T-cell (primary cell): ENCODE measurements at regions not wholly inside any gene's neighbourhood (a gene's known extent, or its start where the extent isn't known, plus 50 kb on each side); places are given as distances from the start of the nearest gene placed in this dataset.

ENCODE experiments used
- ATAC-seq, 4 experiments: fragments of 200-7000 bp in 3 of 4; fragments of 150-1000 bp in 1 of 4; cut with Tn5 transposase; replicated peaks in 1 of 4; 1 replicate in 3 of 4; 2 replicates in 1 of 4; pipeline ENCODE4 v1.10.0; 2021; ENCODE audit warnings: moderate library complexity in 3 of 4, mild to moderate bottlenecking in 2 of 4, moderate number of reproducible peaks in 1 of 4
- CTCF ChIA-PET, 2 donors: fragments of 300-600 bp; sonication (Branson Sonifier 250); formaldehyde crosslinking; loops; one replicate each; lab custom pipeline; 2022; ENCODE audit warnings: antibody characterized with exemption in 2 of 2; lab: Charles Lee
- POLR2A ChIA-PET, 2 donors: fragments of 300-600 bp; sonication (Branson Sonifier 250); formaldehyde crosslinking; loops; one replicate each; lab custom pipeline; 2022; ENCODE audit warnings: antibody characterized with exemption in 2 of 2; lab: Charles Lee
- DNase-seq, 35 experiments: peaks; one replicate each; pipeline versions ENCODE4 v3.0.0 to v3.0.0-alpha.2; 2013 to 2023
- H3K27ac ChIP-seq: one replicate; pipeline ENCODE4 v1.5.1; 2013; ENCODE audit warnings: low read length
- H3K27me3 ChIP-seq, 2 experiments: replicated peaks in 1 of 2; 1 replicate in 1 of 2; 2 replicates in 1 of 2; pipeline versions ENCODE4 v1.6.1 to v1.7.0; 2013; ENCODE audit warnings: low read length in 1 of 2, mixed read lengths in 1 of 2; ENCODE audit not compliant: control insufficient read depth in 2 of 2, insufficient read depth in 2 of 2; ENCODE audit errors: extremely low read depth in 1 of 2
- H3K36me3 ChIP-seq, 2 donors: 1 replicate in 1 of 2; 2 replicates in 1 of 2; pipeline versions ENCODE4 v1.6.1 to v1.7.0; 2013; ENCODE audit warnings: low read length in 1 of 2; ENCODE audit not compliant: control insufficient read depth in 2 of 2, insufficient read depth in 1 of 2; ENCODE audit errors: extremely low read depth in 1 of 2
- H3K4me1 ChIP-seq, 2 experiments: 1 replicate in 1 of 2; 2 replicates in 1 of 2; pipeline versions ENCODE4 v1.6.1 to v1.7.0; 2013; ENCODE audit warnings: low read length in 2 of 2, mixed read lengths in 1 of 2; ENCODE audit not compliant: insufficient read depth in 2 of 2, control insufficient read depth in 1 of 2; ENCODE audit errors: extremely low read depth in 1 of 2
- H3K4me3 ChIP-seq, 2 donors: 1 replicate in 1 of 2; 2 replicates in 1 of 2; pipeline versions ENCODE4 v1.5.1 to v1.7.0; 2013; ENCODE audit warnings: mild to moderate bottlenecking in 2 of 2, low read length in 1 of 2, moderate library complexity in 1 of 2; ENCODE audit not compliant: control insufficient read depth in 1 of 2; ENCODE audit errors: extremely low read depth in 1 of 2
- H3K9me3 ChIP-seq: 2 replicates; pipeline ENCODE4 v1.7.0; 2013
- H3K27ac Mint-ChIP-seq, 2 donors: one replicate each; pipeline ENCODE4 v1.8.0; 2020 to 2021; ENCODE audit warnings: mild to moderate bottlenecking in 2 of 2, mixed read lengths in 2 of 2
- H3K27me3 Mint-ChIP-seq, 2 donors: one replicate each; pipeline ENCODE4 v1.8.0; 2021 to 2022; ENCODE audit warnings: mixed read lengths in 2 of 2
- H3K36me3 Mint-ChIP-seq: one replicate; pipeline ENCODE4 v1.8.0; 2021; ENCODE audit warnings: mixed read lengths
- H3K4me1 Mint-ChIP-seq, 3 donors: one replicate each; pipeline ENCODE4 v1.8.0; 2020 to 2022; ENCODE audit warnings: mixed read lengths in 3 of 3, mild to moderate bottlenecking in 1 of 3
- H3K4me3 Mint-ChIP-seq, 3 donors: one replicate each; pipeline ENCODE4 v1.8.0; 2020 to 2022; ENCODE audit warnings: mild to moderate bottlenecking in 3 of 3, mixed read lengths in 3 of 3, moderate library complexity in 3 of 3
- H3K9me3 Mint-ChIP-seq, 3 donors: one replicate each; pipeline ENCODE4 v1.8.0; 2020 to 2022; ENCODE audit warnings: mixed read lengths in 3 of 3
- WGBS: methylation state at CpG from one replicate; pipeline ENCODE4 v1.1.5; 2013; ENCODE audit warnings: missing lambda C conversion rate; ENCODE audit not compliant: insufficient coverage; 5-methylcytosine and 5-hydroxymethylcytosine counted together

- H3K27me3 ChIP-seq: peaks cover 0 to 6% of the 10 kb centered on the region in 2 experiments
- Mint-ChIP-seq H3K27me3 (no peaks in the 10 kb centered on the region), H3K4me3 (no peak overlapping the region), H3K27ac (no peak overlapping the region), H3K9me3 (no peaks in the 10 kb centered on the region), H3K4me1 (peaks cover 6 to 9% (median 9%) of the 10 kb centered on the region in 3 donors), H3K36me3 (no peaks in the 10 kb centered on the region)
- no peak overlapping the region for H3K27ac ChIP-seq
- H3K36me3 ChIP-seq: no peaks in the 10 kb centered on the region
- H3K4me1 ChIP-seq: peaks cover 2 to 13% of the 10 kb centered on the region in 2 experiments
- CTCF ChIA-PET: no interaction called here
- 100% methylated on average over 2 of the region's 5 CpGs for WGBS
- DNase-seq (no peak), ATAC-seq (no peak)
- POLR2A ChIA-PET: no interaction called here
- no peaks in the 10 kb centered on the region for H3K9me3 ChIP-seq
- no peak overlapping the region for H3K4me3 ChIP-seq
These were observed 254.4 kb downstream of the RHOU start for GRCh38 chr1:228989676-228989991.

GRCh38 chr1:228989992-228990827 is 254.9 kb downstream of the RHOU start:
- Mint-ChIP-seq H3K4me3 (no peak overlapping the region), H3K9me3 (no peaks in the 10 kb centered on the region), H3K27me3 (no peaks in the 10 kb centered on the region), H3K36me3 (no peaks in the 10 kb centered on the region), H3K4me1 (peaks cover 6 to 9% (median 9%) of the 10 kb centered on the region in 3 donors), H3K27ac (no peak overlapping the region)
- WGBS: 78% methylated on average over 8 of the region's 12 CpGs
- H3K9me3 ChIP-seq: no peaks in the 10 kb centered on the region
- DNase-seq (peak in 3 of 35 experiments; percentile 8 to 29 (median 8)), ATAC-seq (no peak)
- peaks cover 2 to 13% of the 10 kb centered on the region in 2 experiments for H3K4me1 ChIP-seq
- no peak overlapping the region for H3K4me3 ChIP-seq
- ChIA-PET POLR2A (no interaction called here), CTCF (no interaction called here)
- H3K27me3 ChIP-seq: peaks cover 0 to 4% of the 10 kb centered on the region in 2 experiments
- no peaks in the 10 kb centered on the region for H3K36me3 ChIP-seq
- no peak overlapping the region for H3K27ac ChIP-seq

GRCh38 chr1:228990906-228991569 is 255.8 kb downstream of the RHOU start:
- CTCF ChIA-PET: no interaction called here

GRCh38 chr1:228992044-228992443 is 256.8 kb downstream of the RHOU start:
- POLR2A ChIA-PET: no interaction called here
- DNase-seq (no peak), ATAC-seq (no peak)
- H3K4me1 Mint-ChIP-seq: peaks cover 6 to 9% (median 9%) of the 10 kb centered on the region in 3 donors
- H3K27ac Mint-ChIP-seq: no peak overlapping the region
- no peaks in the 10 kb centered on the region for H3K27me3 ChIP-seq
- no peaks in the 10 kb centered on the region for H3K27me3 Mint-ChIP-seq
- no peaks in the 10 kb centered on the region for H3K36me3 ChIP-seq
- no peak overlapping the region for H3K4me3 Mint-ChIP-seq
- 80% methylated on average over 1 of the region's 2 CpGs for WGBS
- no peaks in the 10 kb centered on the region for H3K9me3 Mint-ChIP-seq
- no peak overlapping the region for H3K4me3 ChIP-seq
- peaks cover 2 to 13% of the 10 kb centered on the region in 2 experiments for H3K4me1 ChIP-seq
- H3K9me3 ChIP-seq: no peaks in the 10 kb centered on the region
- CTCF ChIA-PET: no interaction called here
- no peaks in the 10 kb centered on the region for H3K36me3 Mint-ChIP-seq
- no peak overlapping the region for H3K27ac ChIP-seq

More at GRCh38 chr1:228990906-228991569, 255.8 kb downstream of the RHOU start:
- no peaks in the 10 kb centered on the region for H3K27me3 Mint-ChIP-seq
- peaks cover 2 to 13% of the 10 kb centered on the region in 2 experiments for H3K4me1 ChIP-seq
- H3K4me3 ChIP-seq: no peak overlapping the region
- DNase-seq: no peak
- POLR2A ChIA-PET: no interaction called here
- no peak overlapping the region for H3K27ac Mint-ChIP-seq
- H3K4me3 Mint-ChIP-seq: no peak overlapping the region
- H3K27me3 ChIP-seq: peaks cover 0 to 3% of the 10 kb centered on the region in 2 experiments
- H3K9me3 ChIP-seq: no peaks in the 10 kb centered on the region
- no peak for ATAC-seq
- no peaks in the 10 kb centered on the region for H3K36me3 Mint-ChIP-seq
- WGBS: 84% methylated on average over 8 of the region's 13 CpGs
- no peaks in the 10 kb centered on the region for H3K36me3 ChIP-seq
- peaks cover 6 to 9% (median 9%) of the 10 kb centered on the region in 3 donors for H3K4me1 Mint-ChIP-seq
- H3K9me3 Mint-ChIP-seq: no peaks in the 10 kb centered on the region
- no peak overlapping the region for H3K27ac ChIP-seq

- Histone ChIP-seq H3K36me3 (no peaks in the 10 kb centered on the region), H3K9me3 (no peaks in the 10 kb centered on the region), H3K27me3 (no peaks in the 10 kb centered on the region), H3K4me1 (peaks cover 2 to 13% of the 10 kb centered on the region in 2 experiments), H3K27ac (no peak overlapping the region), H3K4me3 (no peak overlapping the region)
- WGBS: 93% methylated on average over 2 of the region's 8 CpGs
- CTCF ChIA-PET: no interaction called here
- no peaks in the 10 kb centered on the region for H3K27me3 Mint-ChIP-seq
- H3K4me3 Mint-ChIP-seq: no peak overlapping the region
- no peaks in the 10 kb centered on the region for H3K36me3 Mint-ChIP-seq
- POLR2A ChIA-PET: interaction anchor here (0.5 to 0.6 kb wide), 2 partner anchors 11 to 301 kb away, joined by 5 read pairs; no protein-coding TSS in a partner anchor
- ATAC-seq: no peak
- no peak overlapping the region for H3K27ac Mint-ChIP-seq
- DNase-seq: no peak
- no peaks in the 10 kb centered on the region for H3K9me3 Mint-ChIP-seq
- peaks cover 6 to 9% (median 9%) of the 10 kb centered on the region in 3 donors for H3K4me1 Mint-ChIP-seq
These were observed 257.7 kb downstream of the RHOU start for GRCh38 chr1:228992907-228993535.

- Histone ChIP-seq H3K36me3 (no peaks in the 10 kb centered on the region), H3K9me3 (no peaks in the 10 kb centered on the region), H3K27ac (no peak overlapping the region), H3K4me1 (peaks cover 1 to 11% of the 10 kb centered on the region in 2 experiments), H3K27me3 (no peaks in the 10 kb centered on the region), H3K4me3 (no peak overlapping the region)
- CTCF ChIA-PET: no interaction called here
- POLR2A ChIA-PET: no interaction called here
- ATAC-seq (no peak), DNase-seq (no peak)
- no peaks in the 10 kb centered on the region for H3K36me3 Mint-ChIP-seq
- no peak overlapping the region for H3K4me3 Mint-ChIP-seq
- no peaks in the 10 kb centered on the region for H3K9me3 Mint-ChIP-seq
- peaks cover 0 to 7% (median 0%) of the 10 kb centered on the region in 3 donors for H3K4me1 Mint-ChIP-seq
- H3K27me3 Mint-ChIP-seq: no peaks in the 10 kb centered on the region
- WGBS: no CpG with 5 or more reads among the region's 2 CpGs
- H3K27ac Mint-ChIP-seq: no peak overlapping the region
These were observed 259.7 kb downstream of the RHOU start for GRCh38 chr1:228994676-228995594.
